A673 (cell line): ENCODE measurements at regions not wholly inside any gene's neighbourhood (a gene's known extent, or its start where the extent isn't known, plus 50 kb on each side); places are given as distances from the start of the nearest gene placed in this dataset.

ENCODE experiments used
- CTCF ChIP-seq: fragments of 300-800, 200-600 bp; sonication (generic); conservative IDR thresholded peaks from 2 replicates; pipeline ENCODE4 v1.5.1; 2017; ENCODE audit warnings: low read depth, mild to moderate bottlenecking, antibody characterized with exemption, low read length, moderate library complexity, mixed read lengths
- EZH2 ChIP-seq: fragments of 200-600 bp; sonication (generic); IDR thresholded peaks from 2 replicates; pipeline ENCODE4 v1.6.1; 2017; ENCODE audit warnings: borderline replicate concordance, low read depth, mild to moderate bottlenecking, mixed read lengths, antibody characterized with exemption, low read length; ENCODE audit not compliant: poor library complexity, severe bottlenecking

- no peak for TF ChIP-seq CTCF
- TF ChIP-seq EZH2: no peak
Observed at GRCh38 chr4:81679315-81679714, 207.6 kb upstream of the RASGEF1B start.
